Effector CD4-positive, alpha-beta T cell (primary cell): ENCODE measurements at regions not wholly inside any gene's neighbourhood (a gene's known extent, or its start where the extent isn't known, plus 50 kb on each side); places are given as distances from the start of the nearest gene placed in this dataset.

Experiments
- DNase-seq: peaks from one replicate; pipeline ENCODE4 v3.0.0-alpha.2; 2020

DNA sequence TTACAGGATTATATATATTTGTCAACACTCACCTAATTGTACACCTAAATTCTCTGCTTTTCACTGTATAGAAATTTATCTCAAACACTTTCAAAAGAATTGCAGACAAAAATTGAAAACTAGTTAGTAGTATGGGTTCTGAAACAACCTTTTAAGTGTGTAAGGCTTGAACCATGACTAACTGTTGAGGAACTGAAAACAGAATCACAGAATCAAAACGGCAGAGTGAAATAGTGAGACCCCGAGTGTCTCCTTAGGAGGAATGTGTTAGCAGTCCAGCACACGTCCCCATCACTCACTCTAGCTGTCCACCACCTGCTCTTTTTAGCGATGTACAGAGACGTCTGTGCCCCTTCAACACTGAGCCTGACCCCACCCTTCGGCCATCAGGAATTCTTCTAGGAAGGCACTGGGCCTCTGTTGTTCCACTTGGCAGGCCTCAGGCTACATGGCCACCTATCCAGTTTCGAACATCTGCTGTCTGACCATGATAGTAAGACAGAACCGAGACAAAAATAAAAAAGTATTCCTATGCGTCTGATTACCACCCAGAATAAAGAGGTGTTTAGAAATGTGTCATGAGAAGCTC lies 227.4 kb downstream of the C6orf118 start:
- DNase-seq: no peak

- DNase-seq: no peak
Measured at GRCh38 chr6:165077876-165078275, 231.5 kb downstream of the C6orf118 start.

DNA sequence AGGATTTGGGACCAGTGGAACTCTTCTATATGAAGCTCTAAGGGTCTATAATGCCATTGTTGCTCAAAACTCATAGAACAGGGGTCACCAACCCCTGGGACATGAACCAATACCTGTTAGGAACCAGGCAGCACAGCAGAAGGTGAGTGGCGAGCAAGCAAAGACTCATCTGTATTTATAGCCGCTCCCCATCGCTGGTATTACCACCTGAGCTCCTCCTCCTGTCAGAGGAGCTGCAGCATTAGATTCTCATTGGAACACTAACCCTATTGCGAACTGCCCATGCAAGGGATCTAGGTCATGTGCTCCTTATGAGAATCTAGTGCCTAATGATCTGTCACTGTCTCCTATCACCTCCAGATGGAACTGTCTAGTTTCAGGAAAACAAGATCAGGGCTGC lies 237.5 kb downstream of the C6orf118 start:
- no peak for DNase-seq

GRCh38 chr6:165060720-165061119 lies 248.7 kb downstream of the C6orf118 start:
- DNase-seq: no peak

- no peak for DNase-seq
Measured at GRCh38 chr6:165059032-165059431, 250.4 kb downstream of the C6orf118 start.

DNA sequence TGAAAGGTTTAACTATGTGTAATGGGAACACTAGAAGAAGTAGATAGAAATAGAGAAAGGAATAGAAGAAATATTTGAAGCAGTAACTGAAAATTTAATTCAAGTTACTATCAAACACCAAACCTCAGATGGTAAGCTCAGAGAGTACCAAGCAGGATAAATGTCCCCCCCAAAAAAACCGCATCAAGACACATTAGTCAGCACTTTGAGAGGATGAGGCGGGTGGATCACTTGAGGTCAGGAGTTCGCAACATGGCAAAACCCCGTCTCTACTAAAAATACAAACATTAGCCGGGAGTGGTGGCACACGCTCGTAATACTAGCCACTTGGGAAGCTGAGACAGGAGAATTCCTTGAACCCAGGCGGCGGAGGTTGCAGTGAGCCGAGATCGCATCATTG lies 253.1 kb downstream of the C6orf118 start:
- no peak for DNase-seq

GRCh38 chr6:165055231-165055630 lies 254.2 kb downstream of the C6orf118 start:
- DNase-seq: no peak

GRCh38 chr6:165052561-165053480 lies 256.6 kb downstream of the C6orf118 start:
- no peak for DNase-seq

- DNase-seq: peak; percentile 3
Measured at GRCh38 chr6:165049362-165049761, 260.0 kb downstream of the C6orf118 start.

DNA sequence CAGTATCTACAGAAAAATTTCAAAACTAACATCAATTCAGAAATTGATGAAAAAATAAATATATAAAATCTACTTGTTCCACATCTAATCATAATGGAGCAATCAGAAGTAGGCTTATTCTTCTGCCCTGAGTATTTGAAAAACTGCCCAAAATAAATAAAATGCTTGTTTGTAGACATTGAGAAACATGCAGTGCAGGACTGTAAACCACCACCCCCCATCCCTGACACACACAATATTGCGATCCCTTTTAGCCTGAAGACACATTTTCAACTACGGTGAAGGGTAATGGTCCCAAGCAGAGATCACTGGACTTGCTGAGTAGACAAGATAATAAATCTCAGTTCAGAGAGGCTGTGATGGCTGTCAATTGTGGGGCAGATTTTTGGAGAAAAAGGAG lies 261.5 kb downstream of the C6orf118 start:
- no peak for DNase-seq

DNA sequence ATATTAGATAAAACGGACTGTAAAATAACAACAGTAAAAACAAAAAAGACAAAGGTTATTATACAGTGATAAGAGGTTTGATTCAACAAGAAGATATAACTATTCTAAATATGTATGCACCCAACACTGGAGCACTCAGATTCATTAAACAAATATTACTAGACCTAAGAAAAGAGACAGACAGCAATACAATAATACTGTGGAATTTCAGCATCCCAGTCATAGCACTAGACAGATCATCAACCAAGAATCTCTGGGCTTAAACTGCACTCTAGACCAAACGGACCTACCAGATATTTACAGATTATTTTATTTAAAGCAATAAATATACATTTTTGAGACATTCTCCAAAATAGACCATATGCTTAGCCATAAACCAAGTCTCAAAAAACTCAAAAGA lies 263.8 kb downstream of the C6orf118 start:
- DNase-seq: no peak

- no peak for DNase-seq
Measured at GRCh38 chr6:165042912-165043311, 266.5 kb downstream of the C6orf118 start.

DNA sequence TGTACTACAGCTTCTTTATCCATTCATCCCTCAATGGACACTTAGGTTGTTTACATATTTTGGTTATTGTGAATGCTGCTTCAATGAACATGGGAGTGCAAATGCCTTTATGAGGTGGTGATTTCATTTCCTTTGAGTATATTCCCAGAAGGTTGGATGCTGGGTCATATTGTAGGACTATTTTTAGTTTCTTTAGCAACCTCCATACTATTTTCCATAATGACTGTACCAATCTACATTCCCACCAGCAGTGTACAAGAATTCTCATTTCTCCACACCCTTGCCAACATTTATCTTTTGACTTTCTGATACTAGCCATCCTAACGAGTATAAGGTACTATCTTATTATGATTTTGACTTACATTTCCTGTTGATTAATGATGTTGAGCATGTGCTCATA lies 269.0 kb downstream of the C6orf118 start:
- DNase-seq: no peak

DNA sequence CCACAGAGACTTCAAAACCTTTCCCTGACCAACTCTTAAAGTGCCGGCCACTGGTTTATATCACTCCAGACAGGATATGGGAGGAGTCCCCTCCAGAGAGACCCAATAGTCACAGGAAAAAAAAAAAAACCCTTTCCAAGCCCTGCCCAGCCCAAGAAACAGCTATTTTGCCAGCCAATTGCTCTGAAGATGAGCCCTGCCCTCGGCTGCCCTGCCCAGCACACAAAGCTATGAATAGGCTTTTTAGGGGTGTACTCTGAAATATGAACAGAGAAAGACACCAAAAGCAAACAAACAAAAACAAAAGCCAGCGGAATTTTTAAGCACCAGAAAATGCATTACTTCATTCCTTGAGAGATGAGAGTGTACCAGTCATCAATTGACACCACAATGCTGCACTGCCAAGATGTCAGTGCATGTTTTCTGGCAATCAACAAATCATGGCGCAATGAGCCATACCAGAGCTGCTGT lies 275.1 kb downstream of the C6orf118 start:
- DNase-seq: no peak

- DNase-seq: no peak
Measured at GRCh38 chr6:165031502-165031901, 277.9 kb downstream of the C6orf118 start.

GRCh38 chr6:165025040-165025439 lies 284.4 kb downstream of the C6orf118 start:
- no peak for DNase-seq

GRCh38 chr6:165019681-165020080 lies 289.7 kb downstream of the C6orf118 start:
- no peak for DNase-seq

GRCh38 chr6:165015676-165016075 lies 293.7 kb downstream of the C6orf118 start:
- no peak for DNase-seq

DNA sequence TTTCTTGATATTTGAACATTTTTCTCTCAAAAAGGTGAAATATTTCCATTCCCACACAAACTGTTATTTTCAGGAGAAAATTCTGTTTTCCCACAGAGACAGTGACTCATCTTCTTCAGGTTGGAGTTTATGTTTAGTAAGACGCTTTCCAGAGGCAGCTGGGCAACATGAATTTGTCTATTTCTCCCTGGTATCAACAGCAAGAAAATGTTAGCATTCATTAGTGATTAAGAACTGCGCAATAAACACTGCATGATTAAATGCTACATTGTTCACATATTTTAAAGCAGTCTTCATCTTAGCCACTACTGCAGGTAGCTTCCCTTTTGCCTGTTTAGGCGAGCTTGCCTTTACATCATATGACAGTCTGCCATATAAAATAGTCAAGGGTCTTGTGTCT lies 295.7 kb downstream of the C6orf118 start:
- no peak for DNase-seq

- no peak for DNase-seq
Measured at GRCh38 chr6:165012183-165012582, 297.2 kb downstream of the C6orf118 start.

- no peak for DNase-seq
Measured at GRCh38 chr6:165010556-165011535, 298.6 kb downstream of the C6orf118 start.

- no peak for DNase-seq
Measured at GRCh38 chr6:165008971-165009370, 300.4 kb downstream of the C6orf118 start.

DNA sequence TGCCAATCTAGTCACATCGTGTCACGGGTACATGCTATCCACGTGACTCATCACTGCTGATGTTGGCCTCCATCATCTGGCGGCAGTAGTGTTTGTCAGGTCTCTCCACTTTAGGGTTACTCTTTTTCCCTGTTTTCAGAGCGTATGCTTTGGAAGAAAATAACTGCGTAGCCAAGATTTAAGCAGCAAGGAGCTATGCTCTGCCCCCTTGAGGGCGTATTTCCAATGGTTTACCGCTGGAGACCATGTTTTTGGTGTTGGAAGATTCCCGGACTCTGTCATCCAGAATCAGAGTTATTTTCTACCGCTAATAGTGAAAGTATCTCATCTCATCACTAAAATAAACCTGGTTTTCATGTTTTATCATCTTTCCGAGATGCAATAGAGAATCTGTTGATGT lies 306.5 kb downstream of the C6orf118 start:
- DNase-seq: no peak
